Spleen (tissue), 11 donors: ENCODE measurements at regions not wholly inside any gene's neighbourhood (a gene's known extent, or its start where the extent isn't known, plus 50 kb on each side); places are given as distances from the start of the nearest gene placed in this dataset.

Source experiments
- DNase-seq: peaks from one replicate; pipeline ENCODE4 v3.0.0-alpha.2; 2020
- H3K27ac ChIP-seq, 8 donors: fragments of 200-600 bp; sonication (generic) in 7 of 8; 1 replicate in 4 of 8; 2 replicates in 4 of 8; pipeline versions ENCODE4 v1.5.0 to v1.8.0; 2016 to 2021; ENCODE audit warnings: inconsistent platforms in 4 of 8, mild to moderate bottlenecking in 4 of 8, moderate library complexity in 1 of 8
- H3K27me3 ChIP-seq, 7 donors: fragments of 200-600 bp; sonication (generic) in 6 of 7; replicated peaks in 1 of 7; 1 replicate in 4 of 7; 2 replicates in 3 of 7; pipeline versions ENCODE4 v1.5.0 to v1.8.0; 2016 to 2021; ENCODE audit warnings: inconsistent platforms in 3 of 7, mild to moderate bottlenecking in 1 of 7
- H3K36me3 ChIP-seq, 6 donors: fragments of 200-600 bp; sonication (generic) in 5 of 6; 1 replicate in 4 of 6; 2 replicates in 2 of 6; pipeline versions ENCODE4 v1.5.0 to v1.8.0; 2016 to 2021; ENCODE audit warnings: inconsistent platforms in 2 of 6
- H3K4me1 ChIP-seq, 6 donors: fragments of 200-600 bp; sonication (generic) in 5 of 6; 1 replicate in 3 of 6; 2 replicates in 3 of 6; pipeline versions ENCODE4 v1.5.0 to v1.8.0; 2016 to 2021; ENCODE audit warnings: inconsistent platforms in 3 of 6
- H3K4me3 ChIP-seq, 8 donors: fragments of 200-600 bp; sonication (generic) in 7 of 8; 1 replicate in 4 of 8; 2 replicates in 4 of 8; pipeline versions ENCODE4 v1.5.0 to v1.8.0; 2016 to 2021; ENCODE audit warnings: inconsistent platforms in 4 of 8, mild to moderate bottlenecking in 4 of 8, moderate library complexity in 2 of 8
- H3K9me3 ChIP-seq, 8 donors: fragments of 200-600 bp; sonication (generic) in 7 of 8; 1 replicate in 4 of 8; 2 replicates in 4 of 8; pipeline versions ENCODE4 v1.5.0 to v1.8.0; 2016 to 2021; ENCODE audit warnings: inconsistent platforms in 4 of 8
- CTCF ChIP-seq, 11 experiments: fragments of 200-600 bp in 7 of 11; fragments of 450-650 bp in 4 of 11; sonication (generic) in 4 of 11; IDR thresholded peaks in 8 of 11; conservative IDR thresholded peaks in 3 of 11; 1 replicate in 7 of 11; 2 replicates in 4 of 11; pipeline versions ENCODE4 v1.4.0 to v1.8.0; 2016 to 2021; ENCODE audit warnings: antibody characterized with exemption in 11 of 11, inconsistent platforms in 4 of 11, mild to moderate bottlenecking in 1 of 11
- POLR2A ChIP-seq, 3 donors: fragments of 450-650 bp; IDR thresholded peaks; one replicate each; pipeline ENCODE4 v1.5.1; 2017; ENCODE audit warnings: antibody characterized with exemption in 3 of 3, mild to moderate bottlenecking in 1 of 3
- POLR2AphosphoS5 ChIP-seq, 3 donors: sonication (generic); formaldehyde crosslinking; IDR thresholded peaks; one replicate each; pipeline ENCODE4 v1.5.1; 2017; ENCODE audit warnings: antibody characterized with exemption in 3 of 3
- WGBS, 5 donors: extraction: QIAGEN DNeasy Blood & Tissue Kit in 3 of 5; methylation state at CpG; one replicate each; pipeline versions ENCODE4 v1.1.5 to v1.1.7; 2013 to 2018; 5-methylcytosine and 5-hydroxymethylcytosine counted together
- intact Hi-C: fragments of 100-400 bp; cut with DNase I; formaldehyde crosslinking; loops from one replicate; pipeline ENCODE4 v1.15.0; 2023; ENCODE audit warnings: low total_unique reads
- donor health status: healthy with polysubstance abuse.
- donor health status: DM: no; HTN: no; CAD: no; lungs with moderate emphysema.
- donor health status: DM: no; HTN: no; CAD: no.
- donor health status: Bipolar disorder and iron deficiency.
- donor health status: healthy.
- donor health status: DM: no; HTN: no; CAD: no.
- donor health status: DM: yes; HTN: yes; CAD: no.

GRCh38 chr3:80152692-80153091 is 384.9 kb upstream of the ROBO1 start:
- no peak overlapping the region for H3K4me3 ChIP-seq
- H3K36me3 ChIP-seq, result no peaks in the 10 kb centered on the region
- no peaks in the 10 kb centered on the region for H3K27me3 ChIP-seq
- TF ChIP-seq CTCF (IDR thresholded peaks at IDR 0.05 in 8 of 11, conservative IDR thresholded peaks at IDR 0.05 in 3 of 11), result no peak
- TF ChIP-seq POLR2A (IDR thresholded peaks at IDR 0.05), result no peak
- no peak for TF ChIP-seq POLR2AphosphoS5 (IDR thresholded peaks at IDR 0.05)
- 62 to 76% (median 62%) methylated on average over 3 of the region's 3 CpGs for WGBS, 5 donors
- H3K9me3 ChIP-seq, result peaks cover 0 to 51% (median 19%) of the 10 kb centered on the region in 8 donors
- no peaks in the 10 kb centered on the region for H3K4me1 ChIP-seq
- no peak for DNase-seq
- intact Hi-C loops, result no loop called here
- no peak overlapping the region for H3K27ac ChIP-seq

GRCh38 chr3:80142714-80143113 is 374.9 kb upstream of the ROBO1 start:
- TF ChIP-seq POLR2A (IDR thresholded peaks at IDR 0.05) (no peak), CTCF (IDR thresholded peaks at IDR 0.05 in 8 of 11, conservative IDR thresholded peaks at IDR 0.05 in 3 of 11) (no peak), POLR2AphosphoS5 (IDR thresholded peaks at IDR 0.05) (no peak)
- peaks cover 0 to 42% (median 24%) of the 10 kb centered on the region in 8 donors for H3K9me3 ChIP-seq
- no peaks in the 10 kb centered on the region for H3K27me3 ChIP-seq
- H3K4me3 ChIP-seq, result no peak overlapping the region
- intact Hi-C loops, result no loop called here
- H3K36me3 ChIP-seq, result no peaks in the 10 kb centered on the region
- WGBS, 5 donors, result 69 to 88% (median 78%) methylated on average over 4 of the region's 4 CpGs
- H3K27ac ChIP-seq, result no peak overlapping the region
- DNase-seq, result no peak
- H3K4me1 ChIP-seq, result no peaks in the 10 kb centered on the region

- peaks cover 0 to 32% (median 14%) of the 10 kb centered on the region in 8 donors for H3K9me3 ChIP-seq
- TF ChIP-seq POLR2A (IDR thresholded peaks at IDR 0.05) (no peak), POLR2AphosphoS5 (IDR thresholded peaks at IDR 0.05) (no peak), CTCF (IDR thresholded peaks at IDR 0.05 in 8 of 11, conservative IDR thresholded peaks at IDR 0.05 in 3 of 11) (no peak)
- H3K27ac ChIP-seq, result no peak overlapping the region
- H3K36me3 ChIP-seq, result no peaks in the 10 kb centered on the region
- intact Hi-C loops, result no loop called here
- 68 to 84% (median 73%) methylated on average over 2 of the region's 2 CpGs for WGBS, 5 donors
- no peak overlapping the region for H3K4me3 ChIP-seq
- no peak for DNase-seq
- H3K27me3 ChIP-seq, result no peaks in the 10 kb centered on the region
- H3K4me1 ChIP-seq, result no peaks in the 10 kb centered on the region
Measured at GRCh38 chr3:80141557-80141956, 373.8 kb upstream of the ROBO1 start.

- 76 to 87% (median 79%) methylated on average over 3 of the region's 3 CpGs for whole genome bisulfite sequencing, 5 donors
- TF ChIP-seq POLR2A (IDR thresholded peaks at IDR 0.05) (no peak), CTCF (IDR thresholded peaks at IDR 0.05 in 8 of 11, conservative IDR thresholded peaks at IDR 0.05 in 3 of 11) (no peak), POLR2AphosphoS5 (IDR thresholded peaks at IDR 0.05) (no peak)
- Histone ChIP-seq H3K36me3 (no peaks in the 10 kb centered on the region), H3K9me3 (peaks cover 0 to 15% (median 0%) of the 10 kb centered on the region in 8 donors), H3K4me1 (no peaks in the 10 kb centered on the region), H3K4me3 (no peak overlapping the region), H3K27me3 (no peaks in the 10 kb centered on the region), H3K27ac (no peak overlapping the region)
- intact Hi-C loops, result no loop called here
- no peak for DNase-seq
Measured at GRCh38 chr3:80116281-80116680, 348.5 kb upstream of the ROBO1 start.
